ENCODE measurements at regions not wholly inside any gene's neighbourhood (a gene's known extent, or its start where the extent isn't known, plus 50 kb on each side); places are given as distances from the start of the nearest gene placed in this dataset.

GRCh38 chr1:238951809-238952208, 434.6 kb upstream of the CHRM3 start:
- H3K4me1 ChIP-seq (ENCODE audit: control insufficient read depth, insufficient read depth, low read length): no peaks in the 10 kb centered on the region
- no peaks in the 10 kb centered on the region for H3K9me3 ChIP-seq (ENCODE audit: control insufficient read depth, insufficient read depth, low read depth, low read length)
- ChIA-PET CTCF (interaction anchor here (0.7 to 1.6 kb wide), 12 partner anchors 11 to 1097 kb away, joined by 3 to 4 read pairs (median 3); no protein-coding TSS in a partner anchor), POLR2A (no interaction called here)
- TF ChIP-seq ZNF654 (tag by site-specific recombination; IDR thresholded peaks at IDR 0.05; ENCODE audit: low read depth) (peak; percentile 43), BCL6B (tag by site-specific recombination; IDR thresholded peaks at IDR 0.05) (no peak)
- no peak overlapping the region for H3K27ac ChIP-seq (ENCODE audit: extremely low read depth, low read depth, low read length)
- no peaks in the 10 kb centered on the region for H3K36me3 ChIP-seq (ENCODE audit: control insufficient read depth in 2 of 2, insufficient read depth in 1 of 2, low read length in 2 of 2)
- no peak overlapping the region for H3K4me3 ChIP-seq (ENCODE audit: low read depth, low read length)

- ChIA-PET POLR2A (no interaction called here), CTCF (interaction anchor here (0.7 to 2.1 kb wide), 6 partner anchors 15 to 1100 kb away, joined by 3 to 13 read pairs (median 3); no protein-coding TSS in a partner anchor)
- Histone ChIP-seq H3K4me3 (ENCODE audit: low read depth, low read length) (no peak overlapping the region), H3K36me3 (ENCODE audit: control insufficient read depth in 2 of 2, insufficient read depth in 1 of 2, low read length in 2 of 2) (no peaks in the 10 kb centered on the region), H3K27ac (ENCODE audit: extremely low read depth, low read depth, low read length) (no peak overlapping the region), H3K4me1 (ENCODE audit: control insufficient read depth, insufficient read depth, low read length) (no peaks in the 10 kb centered on the region), H3K9me3 (ENCODE audit: control insufficient read depth, insufficient read depth, low read depth, low read length) (no peaks in the 10 kb centered on the region)
- TF ChIP-seq ZNF580 (tag by site-specific recombination; IDR thresholded peaks at IDR 0.05) (no peak), ZNF707 (tag by site-specific recombination; IDR thresholded peaks at IDR 0.05) (no peak), ZNF837 (tag by site-specific recombination; IDR thresholded peaks at IDR 0.05) (no peak), KLF16 (tag by site-specific recombination; IDR thresholded peaks at IDR 0.05) (no peak), ZNF404 (tag by site-specific recombination; IDR thresholded peaks at IDR 0.05) (no peak), YY2 (tag by site-specific recombination; IDR thresholded peaks at IDR 0.05) (no peak), ZNF621 (tag by site-specific recombination; IDR thresholded peaks at IDR 0.05) (no peak), ZXDB (tag by site-specific recombination; IDR thresholded peaks at IDR 0.05) (no peak), ZBTB7A (tag by site-specific recombination; IDR thresholded peaks at IDR 0.05; ENCODE audit: low read depth) (no peak), BCL11A (tag by site-specific recombination; IDR thresholded peaks at IDR 0.05; ENCODE audit: low read depth) (no peak)
Observed at GRCh38 chr1:238950784-238951183, 435.6 kb upstream of the CHRM3 start.

- TF ChIP-seq GFI1B (tag by site-specific recombination; IDR thresholded peaks at IDR 0.05): no peak
- TF ChIP-seq SALL2 (tag by site-specific recombination; IDR thresholded peaks at IDR 0.05; ENCODE audit: borderline replicate concordance): no peak
- no peaks in the 10 kb centered on the region for H3K4me1 ChIP-seq (ENCODE audit: control insufficient read depth, insufficient read depth, low read length)
- ChIA-PET CTCF (interaction anchor here (0.5 to 2.1 kb wide), 4 partner anchors 40 to 1190 kb away, joined by 3 to 13 read pairs (median 4); no protein-coding TSS in a partner anchor), POLR2A (no interaction called here)
- H3K9me3 ChIP-seq (ENCODE audit: control insufficient read depth, insufficient read depth, low read depth, low read length): no peaks in the 10 kb centered on the region
- H3K4me3 ChIP-seq (ENCODE audit: low read depth, low read length): no peak overlapping the region
- H3K27ac ChIP-seq (ENCODE audit: extremely low read depth, low read depth, low read length): no peak overlapping the region
- no peaks in the 10 kb centered on the region for H3K36me3 ChIP-seq (ENCODE audit: control insufficient read depth in 2 of 2, insufficient read depth in 1 of 2, low read length in 2 of 2)
Observed at GRCh38 chr1:238950017-238950416, 436.4 kb upstream of the CHRM3 start.

- Histone ChIP-seq H3K27ac (ENCODE audit: extremely low read depth, low read depth, low read length) (no peak overlapping the region), H3K9me3 (ENCODE audit: control insufficient read depth, insufficient read depth, low read depth, low read length) (no peaks in the 10 kb centered on the region), H3K4me3 (ENCODE audit: low read depth, low read length) (no peak overlapping the region), H3K4me1 (ENCODE audit: control insufficient read depth, insufficient read depth, low read length) (no peaks in the 10 kb centered on the region), H3K36me3 (ENCODE audit: control insufficient read depth in 2 of 2, insufficient read depth in 1 of 2, low read length in 2 of 2) (no peaks in the 10 kb centered on the region)
- ChIA-PET CTCF (no interaction called here), POLR2A (no interaction called here)
- TF ChIP-seq SALL2 (tag by site-specific recombination; IDR thresholded peaks at IDR 0.05; ENCODE audit: borderline replicate concordance) (no peak), ZNF792 (tag by site-specific recombination; IDR thresholded peaks at IDR 0.05) (no peak), ZNF394 (tag by site-specific recombination; IDR thresholded peaks at IDR 0.05; ENCODE audit: borderline replicate concordance) (no peak), ZSCAN18 (tag by site-specific recombination; IDR thresholded peaks at IDR 0.05) (no peak), ZNF501 (tag by site-specific recombination; IDR thresholded peaks at IDR 0.05) (no peak), AEBP2 (tag by site-specific recombination; IDR thresholded peaks at IDR 0.05; ENCODE audit: borderline replicate concordance) (no peak), HOXA7 (CRISPR knock-in tag; IDR thresholded peaks at IDR 0.05; ENCODE audit: borderline replicate concordance) (no peak), ZNF629 (tag by site-specific recombination; IDR thresholded peaks at IDR 0.05) (no peak), ZBTB20 (tag by site-specific recombination; IDR thresholded peaks at IDR 0.05) (no peak), ZNF23 (tag by site-specific recombination; IDR thresholded peaks at IDR 0.05; ENCODE audit: borderline replicate concordance) (no peak), ZNF488 (tag by site-specific recombination; IDR thresholded peaks at IDR 0.05) (no peak), ZNF791 (tag by site-specific recombination; IDR thresholded peaks at IDR 0.05) (no peak)
Observed at GRCh38 chr1:238944028-238944427, 442.3 kb upstream of the CHRM3 start.
